Heart right ventricle (tissue), 16 donors: ENCODE measurements at regions not wholly inside any gene's neighbourhood (a gene's known extent, or its start where the extent isn't known, plus 50 kb on each side); places are given as distances from the start of the nearest gene placed in this dataset.

Source experiments
- ATAC-seq, 8 donors: fragments of 200-7000 bp; cut with Tn5 transposase; one replicate each; pipeline ENCODE4 v1.9.1; 2020; ENCODE audit warnings: mild to moderate bottlenecking in 8 of 8, moderate library complexity in 8 of 8, moderate number of reproducible peaks in 1 of 8
- DNase-seq, 2 donors: peaks; one replicate each; pipeline ENCODE4 v3.0.0-alpha.2; 2020
- H3K27ac ChIP-seq, 10 donors: fragments of 200-600 bp; sonication (generic) in 2 of 10; one replicate each; pipeline versions ENCODE4 v1.5.0 to v1.8.0; 2020 to 2022; ENCODE audit warnings: mild to moderate bottlenecking in 3 of 10
- H3K27me3 ChIP-seq, 7 donors: fragments of 200-600 bp; one replicate each; pipeline ENCODE4 v1.8.0; 2021 to 2022; ENCODE audit warnings: mild to moderate bottlenecking in 2 of 7
- H3K36me3 ChIP-seq, 9 donors: fragments of 200-600 bp; sonication (generic) in 1 of 9; one replicate each; pipeline versions ENCODE4 v1.5.0 to v1.8.0; 2020 to 2022; ENCODE audit warnings: mild to moderate bottlenecking in 2 of 9
- H3K4me1 ChIP-seq, 9 donors: fragments of 200-600 bp; sonication (generic) in 1 of 9; one replicate each; pipeline versions ENCODE4 v1.5.0 to v1.8.0; 2020 to 2022; ENCODE audit warnings: mild to moderate bottlenecking in 4 of 9
- H3K4me3 ChIP-seq, 10 donors: fragments of 200-600 bp; sonication (generic) in 2 of 10; one replicate each; pipeline versions ENCODE4 v1.5.0 to v1.8.0; 2020 to 2022; ENCODE audit warnings: mild to moderate bottlenecking in 7 of 10, moderate library complexity in 2 of 10
- H3K9me3 ChIP-seq, 11 donors: fragments of 200-600 bp in 10 of 11; sonication (generic) in 2 of 11; one replicate each; pipeline versions ENCODE4 v1.5.0 to v1.8.0; 2013 to 2022; ENCODE audit warnings: mild to moderate bottlenecking in 2 of 11, control low read depth in 1 of 11, moderate library complexity in 1 of 11
- WGBS, 2 donors: extraction: QIAGEN DNeasy Blood & Tissue Kit; methylation state at CpG; one replicate each; pipeline ENCODE4 v1.1.7; 2013; ENCODE audit warnings: inconsistent platforms in 1 of 2; 5-methylcytosine and 5-hydroxymethylcytosine counted together
- intact Hi-C, 10 donors: fragments of 100-400 bp; cut with DNase I; formaldehyde crosslinking; loops; one replicate each; pipeline versions ENCODE4 v1.11.1 to v1.14.2; 2022
- TF ChIP-seq, protein P1 (sequence below), 9 donors: fragments of 200-600 bp; sonication (generic) in 2 of 9; IDR thresholded peaks; one replicate each; pipeline versions ENCODE4 v1.5.0 to v1.8.0; 2021 to 2022; ENCODE audit warnings: antibody characterized with exemption in 9 of 9, mild to moderate bottlenecking in 5 of 9, moderate library complexity in 1 of 9
- donor health status: Arrhythmogenic right ventricular cardiomyopathy.
- donor health status: ischemic (EF 13 %, LVEDD 7.1; RV severe dilation, severe dysfunction).
- donor health status: healthy with polysubstance abuse.
- donor health status: DM: no; HTN: yes; CAD: no.
- donor health status: DM: no; HTN: no; CAD: no.
- donor health status: ischemic (EF 25% LVEDD 6.9; RV normal size, moderate dysfunction).
- donor health status: ischemic (EF 25% LVEDD 5.7; RV mildly dilated, moderate dysfunction).
- donor health status: healthy.
- donor health status: DM: yes; HTN: yes; CAD: no.
- donor health status: Ischemic cardiomyopathy.
- donor health status: ischemic (EF 35%, LVEDD 5.7; RV mildly dilated, moderate dysfunction).
- donor health status: nonischemic (EF 11% LVEDD 7.7; RV severe dilation, severe dysfunction).
- donor health status: DM: yes; HTN: yes; CAD: no.
- donor health status: PGD.
- donor health status: ischemic (EF 29% LVEDD 5.4; RV normal size, mild dysfunction).
- donor health status: nonischemic (EF 23%, LVEDD 6.1; RV moderate dilation, normal function).

DNA sequence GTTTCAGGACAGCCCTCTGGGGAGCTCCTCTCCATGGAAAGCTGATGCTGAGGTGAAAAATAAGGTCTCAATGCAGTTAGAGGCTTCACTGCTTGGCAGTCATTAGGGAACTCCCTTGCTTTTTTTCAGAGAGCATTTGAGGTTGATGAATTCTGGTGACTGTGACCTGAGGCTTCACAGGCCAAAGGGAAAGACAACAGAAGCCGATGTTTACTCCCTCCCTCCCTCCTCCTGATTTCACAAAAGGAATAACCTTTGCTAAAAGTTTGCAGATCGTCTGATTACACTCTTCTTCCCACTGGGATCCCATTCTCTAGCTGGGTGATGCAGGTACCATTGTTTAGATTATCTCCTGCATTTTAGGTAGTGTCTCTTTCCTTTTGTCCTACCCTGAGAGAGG is 329.4 kb downstream of the KIF4B start:
- intact Hi-C loops, result no loop called here
- Histone ChIP-seq H3K27ac (no peak overlapping the region), H3K4me3 (no peak overlapping the region), H3K4me1 (no peaks in the 10 kb centered on the region), H3K36me3 (no peaks in the 10 kb centered on the region), H3K27me3 (no peaks in the 10 kb centered on the region), H3K9me3 (peaks cover 0 to 9% (median 0%) of the 10 kb centered on the region in 11 donors)
- ATAC-seq (no peak), DNase-seq (no peak)
- 63 to 71% methylated on average over 2 of the region's 2 CpGs for WGBS, 2 donors
- TF ChIP-seq, protein P1, sequence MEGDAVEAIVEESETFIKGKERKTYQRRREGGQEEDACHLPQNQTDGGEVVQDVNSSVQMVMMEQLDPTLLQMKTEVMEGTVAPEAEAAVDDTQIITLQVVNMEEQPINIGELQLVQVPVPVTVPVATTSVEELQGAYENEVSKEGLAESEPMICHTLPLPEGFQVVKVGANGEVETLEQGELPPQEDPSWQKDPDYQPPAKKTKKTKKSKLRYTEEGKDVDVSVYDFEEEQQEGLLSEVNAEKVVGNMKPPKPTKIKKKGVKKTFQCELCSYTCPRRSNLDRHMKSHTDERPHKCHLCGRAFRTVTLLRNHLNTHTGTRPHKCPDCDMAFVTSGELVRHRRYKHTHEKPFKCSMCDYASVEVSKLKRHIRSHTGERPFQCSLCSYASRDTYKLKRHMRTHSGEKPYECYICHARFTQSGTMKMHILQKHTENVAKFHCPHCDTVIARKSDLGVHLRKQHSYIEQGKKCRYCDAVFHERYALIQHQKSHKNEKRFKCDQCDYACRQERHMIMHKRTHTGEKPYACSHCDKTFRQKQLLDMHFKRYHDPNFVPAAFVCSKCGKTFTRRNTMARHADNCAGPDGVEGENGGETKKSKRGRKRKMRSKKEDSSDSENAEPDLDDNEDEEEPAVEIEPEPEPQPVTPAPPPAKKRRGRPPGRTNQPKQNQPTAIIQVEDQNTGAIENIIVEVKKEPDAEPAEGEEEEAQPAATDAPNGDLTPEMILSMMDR (IDR thresholded peaks at IDR 0.05), result no peak

DNA sequence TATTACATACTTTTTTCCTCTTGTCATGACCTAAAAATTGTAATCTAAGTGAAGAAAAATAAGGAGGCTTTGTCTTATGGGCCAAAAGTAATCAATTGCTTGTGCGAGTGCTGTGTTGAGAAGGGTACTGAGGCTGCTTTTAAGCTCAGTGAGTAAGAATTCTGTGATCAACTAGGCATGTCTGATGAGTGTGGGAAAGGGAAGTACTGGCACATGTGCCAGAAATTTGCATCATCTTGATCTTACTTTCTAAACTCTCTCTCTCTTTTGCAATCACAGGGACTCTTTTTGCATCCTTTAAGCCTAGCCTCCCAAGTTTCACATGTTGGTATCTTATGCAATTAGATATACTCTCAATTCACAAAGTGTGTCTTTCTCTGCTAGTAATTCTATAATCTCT is 329.9 kb downstream of the KIF4B start:
- ATAC-seq (no peak), DNase-seq (no peak)
- TF ChIP-seq, protein P1 (IDR thresholded peaks at IDR 0.05), result no peak
- intact Hi-C loops, result no loop called here
- H3K36me3 ChIP-seq, result no peaks in the 10 kb centered on the region
- H3K4me1 ChIP-seq, result no peaks in the 10 kb centered on the region
- WGBS, 2 donors, result 92 to 93% methylated on average over 1 of the region's 1 CpG
- no peak overlapping the region for H3K4me3 ChIP-seq
- H3K27me3 ChIP-seq, result no peaks in the 10 kb centered on the region
- no peak overlapping the region for H3K27ac ChIP-seq
- peaks cover 0 to 14% (median 0%) of the 10 kb centered on the region in 11 donors for H3K9me3 ChIP-seq

DNA sequence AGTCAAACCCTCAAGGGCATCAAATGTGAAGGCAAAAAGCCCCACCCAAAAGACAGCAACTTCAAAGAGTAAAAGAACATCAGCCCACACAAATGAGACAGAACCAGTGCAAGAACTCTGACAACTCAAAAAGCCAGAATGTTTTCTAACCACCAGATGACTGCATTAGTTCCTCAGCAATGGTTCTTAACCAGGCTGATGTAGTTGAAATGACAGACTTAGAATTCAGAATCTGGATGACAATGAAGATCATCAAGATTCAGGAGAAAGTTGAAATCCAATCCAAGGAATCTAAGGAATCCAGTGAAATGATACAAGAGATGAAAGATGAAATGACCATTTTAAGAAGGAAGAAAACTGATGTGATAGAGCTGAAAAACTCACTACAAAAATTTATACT is 339.7 kb downstream of the KIF4B start:
- Histone ChIP-seq H3K4me3 (no peak overlapping the region), H3K9me3 (peaks cover 0 to 53% (median 3%) of the 10 kb centered on the region in 11 donors), H3K4me1 (no peaks in the 10 kb centered on the region), H3K36me3 (no peaks in the 10 kb centered on the region), H3K27me3 (no peaks in the 10 kb centered on the region), H3K27ac (no peak overlapping the region)
- TF ChIP-seq, protein P1 (IDR thresholded peaks at IDR 0.05), result no peak
- intact Hi-C loops, result no loop called here
- DNase-seq (no peak), ATAC-seq (no peak)

DNA sequence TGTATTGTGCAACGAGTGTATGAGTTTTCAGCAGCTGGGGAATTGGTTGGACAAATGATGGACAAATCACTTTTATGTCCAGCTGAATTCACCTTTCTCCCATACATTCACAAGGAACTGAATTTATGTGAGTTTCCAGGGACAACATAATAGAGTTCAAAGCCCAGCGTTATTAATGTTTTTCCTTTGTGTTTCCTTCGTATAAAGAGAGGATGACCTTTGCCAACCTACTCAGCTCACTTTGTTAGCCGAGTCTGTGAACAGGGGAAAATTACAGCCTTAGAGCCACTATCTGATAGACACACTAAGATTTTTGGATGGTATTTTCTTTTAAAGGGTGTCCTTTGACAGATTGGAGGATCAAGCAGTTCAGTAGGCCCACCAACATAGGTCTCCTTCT is 352.5 kb downstream of the KIF4B start:
- Histone ChIP-seq H3K4me1 (no peaks in the 10 kb centered on the region), H3K4me3 (no peak overlapping the region), H3K36me3 (no peaks in the 10 kb centered on the region), H3K9me3 (peaks cover 0 to 6% (median 0%) of the 10 kb centered on the region in 11 donors), H3K27ac (no peak overlapping the region), H3K27me3 (no peaks in the 10 kb centered on the region)
- intact Hi-C loops, result loop anchor here in 1 of 10 donors (5.0 kb wide), 1 partner anchor 226 kb away; no protein-coding TSS in a partner anchor
- TF ChIP-seq, protein P1 (IDR thresholded peaks at IDR 0.05), result no peak
- ATAC-seq (no peak), DNase-seq (no peak)
- 75 to 76% methylated on average over 4 of the region's 4 CpGs for WGBS, 2 donors
